GM12872 (cell line): ENCODE measurements at regions not wholly inside any gene's neighbourhood (a gene's known extent, or its start where the extent isn't known, plus 50 kb on each side); places are given as distances from the start of the nearest gene placed in this dataset.

Source experiments
- TF ChIP-seq, protein P1 (sequence below): IDR thresholded peaks from 3 replicates; pipeline ENCODE4 v1.5.1; 2011; ENCODE audit warnings: low read depth, mild to moderate bottlenecking, low read length, moderate library complexity; ENCODE audit not compliant: insufficient read depth

DNA sequence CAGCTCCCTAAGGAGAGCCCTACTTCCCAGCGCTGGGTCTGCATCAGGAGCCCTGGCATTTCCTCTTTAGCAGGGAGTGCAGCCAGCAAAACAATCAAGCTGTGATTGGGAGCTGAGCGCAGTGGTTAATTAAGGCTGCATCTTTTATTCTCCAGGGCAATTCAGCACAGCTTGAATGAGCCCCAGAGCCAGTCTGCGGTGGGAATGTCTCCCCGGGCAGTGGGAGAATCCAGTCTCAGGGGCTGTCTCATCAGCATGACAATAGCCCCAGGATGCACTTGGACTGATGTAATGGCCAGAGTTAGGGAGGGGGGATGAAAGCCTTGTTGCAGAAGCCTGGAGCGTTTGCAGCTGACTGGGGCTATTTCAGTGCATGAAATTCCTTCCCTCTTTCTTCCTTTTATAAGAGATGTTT lies 292.6 kb upstream of the SOX9 start:
- TF ChIP-seq, protein P1, sequence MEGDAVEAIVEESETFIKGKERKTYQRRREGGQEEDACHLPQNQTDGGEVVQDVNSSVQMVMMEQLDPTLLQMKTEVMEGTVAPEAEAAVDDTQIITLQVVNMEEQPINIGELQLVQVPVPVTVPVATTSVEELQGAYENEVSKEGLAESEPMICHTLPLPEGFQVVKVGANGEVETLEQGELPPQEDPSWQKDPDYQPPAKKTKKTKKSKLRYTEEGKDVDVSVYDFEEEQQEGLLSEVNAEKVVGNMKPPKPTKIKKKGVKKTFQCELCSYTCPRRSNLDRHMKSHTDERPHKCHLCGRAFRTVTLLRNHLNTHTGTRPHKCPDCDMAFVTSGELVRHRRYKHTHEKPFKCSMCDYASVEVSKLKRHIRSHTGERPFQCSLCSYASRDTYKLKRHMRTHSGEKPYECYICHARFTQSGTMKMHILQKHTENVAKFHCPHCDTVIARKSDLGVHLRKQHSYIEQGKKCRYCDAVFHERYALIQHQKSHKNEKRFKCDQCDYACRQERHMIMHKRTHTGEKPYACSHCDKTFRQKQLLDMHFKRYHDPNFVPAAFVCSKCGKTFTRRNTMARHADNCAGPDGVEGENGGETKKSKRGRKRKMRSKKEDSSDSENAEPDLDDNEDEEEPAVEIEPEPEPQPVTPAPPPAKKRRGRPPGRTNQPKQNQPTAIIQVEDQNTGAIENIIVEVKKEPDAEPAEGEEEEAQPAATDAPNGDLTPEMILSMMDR = no peak

- TF ChIP-seq, protein P1 = no peak
Observed at GRCh38 chr17:71830866-71831265, 290.0 kb upstream of the SOX9 start.

GRCh38 chr17:71842986-71843385 lies 277.8 kb upstream of the SOX9 start:
- TF ChIP-seq, protein P1 = no peak

- TF ChIP-seq, protein P1 = no peak
Observed at GRCh38 chr17:71845337-71845736, 275.5 kb upstream of the SOX9 start.

DNA sequence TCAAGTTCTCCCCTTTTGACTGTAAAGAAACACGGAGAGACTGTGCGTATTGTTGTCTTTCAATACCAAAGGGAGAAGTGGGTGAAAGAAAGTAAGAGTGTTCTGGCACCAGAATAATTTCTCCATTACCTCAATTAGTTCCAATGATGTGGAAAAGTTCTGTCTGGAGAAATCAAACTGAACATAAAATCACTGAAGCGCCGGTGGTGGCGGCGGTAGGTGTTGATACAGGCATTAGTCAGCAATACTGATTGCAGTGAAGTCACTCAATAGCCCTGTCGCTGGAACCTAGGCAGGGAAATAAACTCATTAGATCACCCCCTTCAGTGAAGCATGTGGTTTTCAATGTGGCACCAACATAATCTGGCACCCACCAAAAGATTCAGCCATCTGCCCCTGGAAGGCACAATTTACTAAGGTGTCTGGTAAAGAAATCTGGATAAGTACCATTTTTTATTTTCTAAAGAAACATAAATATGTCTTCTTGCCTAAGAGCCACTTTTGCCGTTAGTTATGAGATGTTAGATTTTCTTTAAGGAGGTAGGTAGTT lies 274.2 kb upstream of the SOX9 start:
- TF ChIP-seq, protein P1 = no peak

- TF ChIP-seq, protein P1 = no peak
Observed at GRCh38 chr17:71849783-71850768, 270.7 kb upstream of the SOX9 start.

- TF ChIP-seq, protein P1 = no peak
Observed at GRCh38 chr17:71850812-71851211, 270.0 kb upstream of the SOX9 start.
